Stimulated activated CD4-positive, alpha-beta T cell treated with anti-CD3 and anti-CD28 coated beads, Interleukin-15, amount 100 ng/mL, for 1 hour (primary cell): ENCODE measurements at regions not wholly inside any gene's neighbourhood (a gene's known extent, or its start where the extent isn't known, plus 50 kb on each side); places are given as distances from the start of the nearest gene placed in this dataset.
"Not testable (repeated sequence)": the region's sequence is repeated elsewhere in the genome, so short reads cannot be mapped to it uniquely, and the experiment has no call there.

Source experiments
- DNase-seq, 2 donors: peaks; one replicate each; pipeline ENCODE4 v3.0.0-alpha.2; 2020; ENCODE audit warnings: low read depth in 1 of 2, low spot score in 1 of 2

DNA sequence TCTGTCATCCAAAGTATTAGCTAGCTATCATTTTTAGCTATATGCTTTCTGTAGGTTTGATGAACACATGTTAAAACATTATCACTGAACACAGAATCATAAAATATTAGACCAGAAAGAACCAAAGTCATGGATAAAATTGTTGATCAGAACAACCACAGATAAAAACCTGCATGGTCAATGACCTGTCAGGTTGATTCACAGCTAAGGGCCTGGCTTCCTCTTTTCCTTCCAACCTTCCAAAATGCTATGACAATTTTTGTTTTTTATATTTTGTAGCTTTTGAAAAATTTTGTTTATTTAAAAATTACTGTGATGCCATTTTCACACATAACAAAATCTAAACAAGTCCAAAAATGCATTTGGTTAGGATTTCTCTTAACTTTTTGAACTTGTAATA is 444.4 kb upstream of the CHRM2 start:
- DNase-seq, result no peak

DNA sequence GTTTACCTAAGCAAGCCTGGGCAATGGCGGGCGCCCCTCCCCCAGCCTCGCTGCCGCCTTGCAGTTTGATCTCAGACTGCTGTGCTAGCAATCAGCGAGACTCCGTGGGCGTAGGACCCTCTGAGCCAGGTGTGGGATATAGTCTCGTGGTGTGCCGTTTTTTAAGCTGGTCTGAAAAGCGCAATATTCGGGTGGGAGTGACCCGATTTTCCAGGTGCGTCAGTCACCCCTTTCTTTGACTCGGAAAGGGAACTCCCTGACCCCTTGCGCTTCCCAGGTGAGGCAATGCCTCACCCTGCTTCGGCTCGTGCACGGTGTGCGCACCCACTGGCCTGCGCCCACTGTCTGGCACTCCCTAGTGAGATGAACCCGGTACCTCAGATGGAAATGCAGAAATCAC is 442.6 kb upstream of the MTPN start:
- DNase-seq, result not testable (repeated sequence)

DNA sequence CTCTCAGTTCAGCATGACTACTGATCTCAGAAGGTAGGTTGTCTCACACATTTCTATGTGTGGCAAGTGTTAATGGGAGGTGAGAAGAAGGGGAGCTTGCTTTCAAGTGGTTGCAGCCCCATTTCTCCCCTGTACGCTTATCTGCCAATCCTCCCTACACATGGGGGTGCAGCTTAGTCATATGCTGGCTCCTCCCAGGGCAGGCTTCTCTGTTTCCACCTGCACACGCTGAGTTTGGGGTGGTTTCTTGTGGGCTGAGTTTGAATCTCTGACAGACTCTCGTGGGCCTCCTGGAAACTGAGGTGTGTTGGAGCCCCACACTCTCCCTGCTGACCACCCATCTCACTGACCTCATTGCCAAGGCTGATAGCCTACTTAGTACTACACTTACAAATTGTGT is 435.8 kb upstream of the MTPN start:
- DNase-seq, result no peak

DNA sequence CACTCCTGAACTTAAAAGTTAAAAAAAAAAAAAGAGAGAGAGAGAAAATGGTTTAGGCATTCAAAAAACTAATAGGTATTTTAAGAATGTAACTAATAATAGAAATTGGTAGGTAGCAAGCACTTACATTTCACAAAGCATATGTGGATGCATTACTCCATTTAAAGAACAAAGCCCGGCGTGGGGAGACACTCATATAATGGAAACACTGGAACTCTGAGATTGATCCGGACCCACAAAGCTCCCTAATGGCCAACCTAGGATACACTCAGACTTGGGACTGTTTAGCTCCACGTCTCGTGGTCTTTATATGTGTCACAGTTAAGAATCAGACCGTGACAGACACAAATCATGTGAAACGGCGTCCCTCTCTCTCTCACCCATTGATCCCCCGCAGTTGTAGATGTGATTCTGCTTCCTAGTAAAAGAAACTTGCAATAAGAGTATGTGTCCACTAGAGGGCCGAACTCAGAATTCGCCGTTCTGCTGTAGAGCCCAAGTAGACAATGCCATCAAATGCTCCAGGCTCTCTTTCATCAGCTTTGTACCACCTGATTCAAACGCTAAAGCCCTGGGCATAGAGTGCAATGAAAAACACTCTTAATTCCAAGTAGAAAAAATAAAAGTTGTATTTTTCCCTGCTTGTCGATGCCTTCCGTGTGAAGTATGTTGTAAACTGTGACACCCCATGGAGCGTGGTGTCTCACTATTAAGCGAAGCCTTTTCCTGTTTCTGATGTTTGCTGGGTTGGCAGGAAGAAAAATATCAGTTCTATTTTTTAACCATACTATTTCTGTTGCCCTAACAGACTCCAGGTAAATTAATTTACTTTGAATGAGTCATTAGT is 429.0 kb upstream of the MTPN start:
- DNase-seq, result no peak

DNA sequence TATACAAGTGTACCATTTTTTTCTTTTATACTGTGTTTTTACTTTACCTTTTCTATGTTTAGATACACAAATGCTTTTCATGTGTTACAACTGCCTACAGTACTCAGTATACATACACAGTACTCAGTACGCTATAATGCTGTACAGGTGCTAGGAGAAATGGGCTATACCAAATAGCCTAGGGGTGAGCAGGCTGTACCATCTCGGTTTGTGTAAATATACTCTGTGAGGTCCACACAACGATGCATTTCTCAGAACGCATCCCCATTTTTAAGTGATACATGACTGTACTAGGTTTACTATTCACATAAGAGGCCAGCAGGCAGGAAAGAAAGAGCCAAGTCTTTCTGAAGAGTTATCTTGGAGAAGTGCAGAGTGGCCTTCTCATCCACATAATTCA is 426.4 kb upstream of the MTPN start:
- DNase-seq, result no peak

DNA sequence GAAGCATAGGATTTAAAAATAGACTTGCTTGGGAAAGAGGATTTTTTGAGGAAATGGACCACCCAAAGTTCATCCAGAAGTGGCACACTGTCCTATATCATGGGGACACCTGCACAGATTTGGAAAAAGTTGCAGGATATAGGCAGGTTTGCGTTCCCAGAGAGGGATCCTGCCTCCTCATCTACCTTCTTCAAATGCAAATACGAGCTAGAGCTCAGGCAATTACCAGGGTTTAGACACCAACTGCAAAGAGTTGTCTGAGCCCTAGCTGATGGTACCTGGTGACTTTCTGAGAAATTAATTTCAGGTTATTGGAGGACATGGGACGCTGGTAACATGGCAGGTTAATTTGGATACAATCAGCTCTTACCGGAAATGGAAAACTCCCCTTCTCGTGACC is 423.7 kb upstream of the MTPN start:
- no peak for DNase-seq

DNA sequence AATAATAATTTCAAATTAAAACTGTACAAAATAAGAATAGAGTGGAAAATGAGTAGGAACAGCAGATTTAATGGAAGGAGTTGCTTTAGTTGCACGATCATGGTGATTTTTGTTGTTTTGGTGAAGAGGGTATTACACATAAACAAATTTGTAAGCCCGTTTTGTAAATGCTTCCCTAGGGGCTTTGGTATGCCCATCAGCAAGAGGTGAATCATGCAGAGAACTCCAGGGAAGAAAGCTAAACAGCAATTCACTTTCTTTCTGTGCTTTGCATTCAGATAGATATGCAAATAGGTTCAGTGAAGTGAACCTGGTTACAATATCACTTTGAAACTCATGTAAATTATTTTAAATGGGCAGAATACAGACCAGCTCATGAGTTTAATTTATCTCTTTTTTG is 422.2 kb upstream of the MTPN start:
- DNase-seq, result no peak

DNA sequence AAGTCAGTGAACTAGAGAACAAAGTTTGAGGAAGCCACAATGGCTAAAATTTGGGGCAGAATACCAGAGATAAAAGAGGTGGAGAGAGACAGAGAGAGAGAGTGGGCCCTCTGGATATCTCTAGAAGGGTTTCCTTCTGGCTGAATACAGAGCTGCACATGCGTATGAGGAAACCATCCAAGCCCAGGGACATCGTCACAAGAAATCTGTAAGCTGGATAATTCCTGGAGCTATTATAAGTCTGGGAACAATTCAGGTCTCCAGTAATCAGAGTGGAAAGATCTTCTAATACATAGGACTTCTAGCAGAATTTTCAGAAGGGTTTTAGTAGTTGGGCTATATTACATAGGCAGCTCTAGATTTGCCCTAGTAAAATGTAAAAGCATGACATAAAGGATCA is 415.7 kb upstream of the MTPN start:
- no peak for DNase-seq

DNA sequence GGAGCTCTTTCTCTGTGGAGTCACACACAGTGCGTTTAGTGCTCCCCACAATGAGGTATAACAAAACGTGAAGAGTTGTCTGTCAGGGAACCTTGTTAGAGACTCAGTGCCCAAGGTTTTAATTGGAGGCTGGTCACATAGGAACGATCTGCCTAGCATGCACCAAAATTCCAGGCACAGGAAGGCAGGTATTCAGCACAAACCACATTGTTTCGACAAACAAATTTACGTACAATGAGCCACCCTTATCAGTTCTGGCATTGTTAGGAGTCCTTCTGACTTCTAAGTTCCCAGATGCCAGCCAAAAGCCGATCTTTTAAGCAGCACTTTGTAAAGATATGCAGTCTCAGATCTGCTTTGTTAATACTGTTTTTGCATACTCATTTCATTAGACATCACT is 414.2 kb upstream of the MTPN start:
- DNase-seq, result no peak

DNA sequence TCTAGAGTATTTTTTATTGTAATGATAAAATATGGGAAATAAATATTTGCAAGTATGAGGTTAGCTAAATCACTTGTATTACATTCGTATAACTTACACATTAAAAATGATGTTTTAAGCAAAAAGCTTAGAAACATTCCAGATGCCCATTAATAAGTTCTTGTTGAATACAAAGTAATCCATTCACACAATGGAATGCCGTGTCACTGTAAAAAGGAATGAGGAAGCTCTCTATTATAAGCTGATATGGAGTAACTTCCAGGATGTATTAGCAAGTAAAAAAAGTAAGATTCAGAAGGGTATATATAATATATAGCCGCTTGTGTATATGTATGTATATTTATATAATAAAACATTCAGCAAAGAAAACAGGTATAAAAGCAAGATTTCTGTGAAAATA is 412.8 kb upstream of the MTPN start:
- DNase-seq, result no peak

DNA sequence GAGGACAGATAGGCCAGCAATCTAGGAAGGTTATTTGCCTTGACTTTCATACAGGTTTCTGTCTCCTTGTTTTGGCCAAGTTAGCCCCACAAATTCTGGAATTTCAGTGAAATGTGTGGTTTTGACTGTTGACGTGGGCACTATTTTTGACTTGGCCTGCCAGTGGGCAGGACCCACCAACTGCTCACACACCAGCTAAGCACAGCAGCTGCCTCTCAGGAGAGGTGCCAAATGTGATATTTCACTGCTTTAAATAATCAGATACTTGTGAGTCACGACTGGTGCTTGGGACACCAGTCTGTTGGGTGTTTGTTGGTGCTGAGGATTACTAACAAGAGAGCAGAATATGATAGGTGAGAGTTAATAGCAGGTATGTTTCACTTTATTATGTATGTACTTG is 409.7 kb upstream of the MTPN start:
- no peak for DNase-seq

DNA sequence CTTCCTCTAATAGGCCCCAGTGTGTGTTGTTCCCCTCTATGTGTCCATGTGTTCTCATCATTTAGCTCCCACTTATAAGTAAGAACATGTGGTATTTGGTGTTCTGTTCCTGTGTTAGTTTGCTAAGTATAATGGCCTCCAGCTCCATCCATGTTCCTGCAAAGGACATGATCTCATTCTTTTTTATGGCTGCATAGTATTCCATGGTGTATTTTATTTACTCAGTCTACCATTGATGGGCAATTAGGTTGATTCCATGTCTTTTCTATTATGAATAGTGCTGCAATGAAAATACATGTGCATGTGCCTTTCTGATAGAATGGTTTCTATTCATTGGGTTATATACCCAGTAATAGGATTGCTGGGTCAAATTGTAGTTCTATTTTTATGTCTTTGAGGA is 394.2 kb upstream of the MTPN start:
- DNase-seq, result not testable (repeated sequence)

DNA sequence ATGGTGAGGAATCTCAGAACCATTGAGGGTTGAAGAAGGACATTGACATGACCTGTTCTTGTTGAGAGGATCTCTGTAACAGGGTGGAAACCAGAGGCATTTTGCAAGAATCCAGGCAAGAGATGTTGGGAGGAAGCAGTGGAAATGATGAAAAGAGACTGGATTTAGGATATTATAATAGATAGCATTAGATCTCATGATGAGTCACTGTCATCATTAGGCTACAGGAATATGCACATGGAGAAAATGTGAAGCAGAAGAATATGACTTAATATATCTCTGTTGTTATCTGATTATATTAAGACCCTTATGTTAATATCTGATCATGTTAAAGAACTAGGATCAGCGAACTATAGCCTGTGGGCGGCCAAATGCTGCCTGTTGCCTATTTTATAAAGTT is 393.0 kb upstream of the MTPN start:
- no peak for DNase-seq

DNA sequence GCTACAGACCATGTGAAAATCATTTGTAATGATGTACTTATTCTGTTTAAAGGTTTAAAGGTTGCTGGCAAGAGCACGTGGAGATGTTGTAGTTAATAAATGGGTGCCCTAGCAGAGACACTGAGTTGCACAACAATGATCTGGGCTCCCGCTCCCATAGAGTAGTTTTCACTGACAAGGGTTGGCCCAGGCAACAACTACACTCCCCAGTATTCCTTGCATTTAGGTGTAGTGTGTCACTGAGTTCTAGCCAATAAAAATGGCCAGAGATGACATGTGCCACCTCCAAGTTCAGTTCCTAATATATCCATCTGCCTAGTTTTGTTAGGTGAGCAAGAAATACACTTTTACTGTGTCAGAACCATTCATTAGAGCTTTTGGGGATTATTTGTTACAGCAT is 392.1 kb upstream of the MTPN start:
- DNase-seq, result no peak

DNA sequence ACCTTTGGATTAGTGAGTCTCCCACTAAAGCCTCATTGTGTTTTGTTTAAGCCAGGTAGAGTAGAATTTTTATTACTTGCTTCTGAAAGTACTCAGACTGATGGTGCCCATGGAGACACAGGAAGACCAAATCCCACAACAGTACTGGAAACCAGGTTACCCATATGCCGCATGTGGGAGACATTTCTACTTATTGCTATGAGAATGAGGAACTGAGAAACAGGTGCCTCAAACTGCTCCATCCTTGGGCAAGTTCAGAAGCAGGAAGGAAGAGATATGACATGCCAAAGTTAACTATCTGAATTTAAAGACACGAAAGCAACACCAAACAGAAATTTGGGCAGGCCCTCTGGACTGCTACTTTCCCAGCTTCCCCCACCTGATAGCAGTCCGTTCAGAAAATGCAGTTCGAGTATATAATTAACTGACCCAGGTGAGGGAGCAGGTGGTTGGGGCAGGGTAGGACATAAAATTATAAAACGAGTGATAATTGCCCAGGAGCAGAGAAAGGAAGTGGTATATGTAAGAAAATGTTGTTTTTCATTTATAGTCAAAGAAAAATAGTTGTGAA is 382.3 kb upstream of the MTPN start:
- DNase-seq, result no peak

DNA sequence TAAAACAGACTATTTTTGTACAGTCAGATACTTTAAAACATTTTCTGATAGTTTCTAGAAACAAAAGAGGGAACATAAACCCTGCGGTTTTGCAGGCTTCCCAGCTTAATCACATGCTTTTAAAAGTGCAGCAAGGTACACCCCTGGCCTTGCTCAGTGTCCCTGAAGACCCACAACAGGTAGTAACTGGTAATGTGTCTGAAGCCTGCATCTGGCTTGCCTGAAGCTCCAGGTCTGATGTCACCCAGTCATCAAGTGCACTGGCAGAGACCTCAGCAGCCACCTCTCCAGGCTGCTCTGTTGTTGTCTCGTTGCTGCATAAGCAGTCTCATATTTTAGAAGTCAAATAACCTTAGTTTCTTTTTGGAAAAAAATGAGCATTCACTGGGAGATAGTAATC is 376.1 kb upstream of the MTPN start:
- DNase-seq, result no peak

DNA sequence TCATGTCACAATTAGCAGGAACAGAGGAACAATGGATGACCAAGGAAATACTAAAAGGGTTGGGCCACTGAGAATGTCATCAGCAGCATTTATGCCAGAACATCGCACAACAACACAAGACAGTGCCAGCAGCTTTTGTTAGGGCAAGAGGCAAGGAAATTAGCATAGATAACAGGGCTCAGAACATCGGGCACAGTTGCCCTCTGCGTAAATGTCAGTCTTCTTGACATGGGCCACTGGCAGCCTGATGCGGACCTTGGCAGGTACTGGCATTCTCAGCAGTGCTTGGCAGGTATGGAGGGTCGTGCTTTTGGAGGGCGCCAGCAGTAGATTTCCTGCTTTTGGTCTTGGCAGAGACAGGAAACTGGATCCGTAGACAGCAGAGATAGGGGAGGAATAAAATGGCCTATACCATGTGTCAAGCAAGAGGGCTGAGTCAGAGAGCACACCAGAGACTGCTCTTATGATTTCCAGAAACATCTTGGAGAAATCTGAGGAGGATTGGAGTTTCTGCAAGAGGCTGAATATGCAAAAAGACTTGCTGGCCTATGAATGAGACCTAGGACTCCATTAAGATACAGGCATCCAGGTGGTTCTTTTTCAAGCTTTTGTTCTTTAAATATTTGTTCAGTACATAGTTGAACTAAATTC is 371.5 kb upstream of the MTPN start:
- DNase-seq, result no peak

DNA sequence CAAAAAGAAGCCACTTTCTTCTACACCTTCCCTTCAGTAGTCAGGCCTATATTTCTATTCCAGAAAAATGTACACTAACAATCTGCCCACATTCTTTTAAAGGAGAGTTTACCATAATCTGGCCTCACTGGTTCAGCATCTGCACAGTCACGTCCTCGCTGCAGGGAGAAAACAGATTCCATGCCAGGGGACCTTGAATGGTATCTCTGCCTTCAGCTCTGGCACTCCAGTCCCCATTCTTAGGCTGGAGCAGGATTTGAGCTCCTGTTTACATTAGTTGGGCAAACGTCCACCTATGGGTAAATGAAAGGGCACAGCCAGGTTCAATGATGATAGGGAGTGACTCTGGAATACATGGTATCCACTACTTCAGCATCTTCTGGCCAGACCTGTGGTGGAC is 371.0 kb upstream of the MTPN start:
- no peak for DNase-seq

DNA sequence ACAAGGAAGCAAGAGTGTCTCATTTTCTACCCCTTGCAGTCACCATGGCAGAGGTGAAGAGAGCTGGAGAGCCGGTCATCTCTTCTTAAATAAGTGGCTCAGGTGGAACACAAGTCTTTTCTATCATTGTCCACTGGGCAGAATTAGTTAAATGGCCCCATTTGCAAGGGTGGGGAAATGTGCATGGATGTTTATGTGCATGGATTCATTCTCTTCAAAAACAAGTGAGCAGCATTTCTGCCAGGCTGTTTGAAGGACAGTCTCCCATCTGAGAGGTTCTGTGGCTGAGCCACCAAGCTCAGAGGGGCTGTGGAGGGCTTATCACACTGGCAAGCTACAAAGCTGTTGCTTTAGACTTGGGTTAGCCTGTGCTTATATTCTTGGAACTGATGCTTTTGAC is 370.3 kb upstream of the MTPN start:
- no peak for DNase-seq

DNA sequence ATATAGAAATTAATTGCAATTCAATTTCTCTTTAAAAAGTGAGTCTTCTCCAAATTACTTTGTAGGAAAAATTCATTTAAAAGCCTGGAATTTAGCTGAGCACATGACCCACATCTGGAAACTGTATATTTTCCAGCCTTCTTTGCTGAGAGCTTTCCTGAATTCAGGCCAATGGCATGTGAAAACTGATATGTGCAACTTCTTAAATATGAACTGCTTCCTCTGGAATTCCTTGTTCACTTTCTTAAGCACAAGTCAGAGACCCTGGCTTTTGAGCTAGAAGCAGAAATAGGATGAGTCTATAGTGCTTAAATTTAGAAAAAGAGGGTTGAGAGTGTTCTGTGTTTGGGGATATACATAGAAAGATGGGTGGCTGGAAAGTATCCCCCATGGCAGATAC is 365.1 kb upstream of the MTPN start:
- no peak for DNase-seq

DNA sequence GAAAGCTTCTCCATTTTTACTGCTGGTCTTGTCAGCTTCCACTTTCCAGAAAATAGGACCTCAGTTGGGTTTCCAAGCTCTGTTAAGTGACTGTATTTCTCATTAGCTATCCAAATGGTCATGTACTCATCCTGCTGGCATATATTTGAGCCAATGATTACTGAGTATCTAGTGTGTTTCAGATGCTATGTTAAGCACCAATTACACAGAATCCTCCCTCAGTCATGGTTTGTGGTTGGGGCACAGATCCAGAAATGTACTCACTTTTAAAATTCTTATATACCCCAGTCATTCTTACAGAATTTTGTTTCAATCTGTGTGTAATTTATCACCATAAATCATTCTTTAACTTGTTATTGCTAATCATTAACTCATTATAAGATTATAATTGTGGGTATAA is 362.3 kb upstream of the MTPN start:
- no peak for DNase-seq

DNA sequence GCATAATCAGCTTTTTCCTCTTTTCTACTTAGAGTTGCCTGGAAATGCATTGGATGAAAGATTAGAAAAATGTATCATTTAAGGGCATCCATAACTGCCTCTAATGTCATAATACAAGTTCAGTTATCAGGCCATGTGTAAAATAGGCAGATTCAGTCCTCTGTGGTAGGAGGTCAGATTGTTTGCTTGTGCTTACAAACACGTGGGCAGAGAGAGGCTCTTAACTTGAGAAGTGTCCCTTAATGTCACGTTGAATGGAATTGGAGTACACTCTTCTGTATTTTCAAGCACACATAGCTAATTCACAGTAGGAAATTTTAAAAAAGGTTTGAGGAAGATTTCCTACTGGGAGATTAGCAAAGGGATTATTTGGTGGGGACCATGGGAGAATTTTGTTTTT is 359.8 kb upstream of the MTPN start:
- no peak for DNase-seq

DNA sequence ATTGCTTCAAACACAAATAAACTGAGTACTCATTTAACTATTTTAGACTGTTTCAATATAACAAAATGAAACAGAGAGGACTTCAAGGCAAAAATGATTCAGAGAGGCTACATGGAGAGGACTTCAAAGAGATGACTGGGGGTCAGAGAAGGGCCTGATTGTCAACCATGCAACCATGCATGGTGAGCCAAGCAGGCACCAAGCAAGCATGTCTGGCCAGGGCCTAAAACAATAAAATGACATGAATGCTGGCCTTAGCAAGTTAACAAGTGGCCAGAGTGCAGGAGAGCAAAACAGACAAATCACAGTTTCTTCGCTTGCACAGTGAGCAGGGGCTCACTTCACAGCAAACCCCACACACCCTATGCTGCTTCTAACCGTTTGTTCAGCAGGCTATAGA is 356.5 kb upstream of the MTPN start:
- no peak for DNase-seq
